ENCODE measurements at regions not wholly inside any gene's neighbourhood (a gene's known extent, or its start where the extent isn't known, plus 50 kb on each side); places are given as distances from the start of the nearest gene placed in this dataset.

- peak; percentile 17 for DNase-seq
- WGBS, 5 donors: 56 to 70% (median 61%) methylated on average over 6 of the region's 6 CpGs
- Histone ChIP-seq H3K27ac (no peak overlapping the region), H3K4me3 (no peak overlapping the region), H3K27me3 (replicated peaks in 1 of 7) (peaks cover 0 to 16% (median 0%) of the 10 kb centered on the region in 7 donors), H3K36me3 (no peaks in the 10 kb centered on the region), H3K4me1 (no peaks in the 10 kb centered on the region), H3K9me3 (no peaks in the 10 kb centered on the region)
- TF ChIP-seq POLR2AphosphoS5 (IDR thresholded peaks at IDR 0.05) (no peak), POLR2A (IDR thresholded peaks at IDR 0.05) (no peak), CTCF (IDR thresholded peaks at IDR 0.05 in 8 of 11, conservative IDR thresholded peaks at IDR 0.05 in 3 of 11) (no peak)
- intact Hi-C loops (cut with DNase I; ENCODE audit: low total_unique reads): no loop called here
Measured at GRCh38 chr1:30286988-30287839, 436.2 kb downstream of the MATN1 start.

- H3K36me3 ChIP-seq: no peaks in the 10 kb centered on the region
- DNase-seq: no peak
- H3K9me3 ChIP-seq: no peaks in the 10 kb centered on the region
- 65 to 78% (median 74%) methylated on average over 8 to 13 of the region's 13 CpGs for WGBS, 5 donors
- peaks cover 0 to 16% (median 0%) of the 10 kb centered on the region in 7 donors for H3K27me3 ChIP-seq (replicated peaks in 1 of 7)
- intact Hi-C loops (cut with DNase I; ENCODE audit: low total_unique reads): no loop called here
- H3K4me3 ChIP-seq: no peak overlapping the region
- TF ChIP-seq POLR2AphosphoS5 (IDR thresholded peaks at IDR 0.05) (no peak), POLR2A (IDR thresholded peaks at IDR 0.05) (no peak), CTCF (IDR thresholded peaks at IDR 0.05 in 8 of 11, conservative IDR thresholded peaks at IDR 0.05 in 3 of 11) (no peak)
- H3K27ac ChIP-seq: no peak overlapping the region
- no peaks in the 10 kb centered on the region for H3K4me1 ChIP-seq
Measured at GRCh38 chr1:30286241-30286987, 437.0 kb downstream of the MATN1 start.

GRCh38 chr1:30285501-30285932 is 437.9 kb downstream of the MATN1 start:
- intact Hi-C loops (cut with DNase I; ENCODE audit: low total_unique reads): no loop called here
- no peaks in the 10 kb centered on the region for H3K9me3 ChIP-seq
- no peaks in the 10 kb centered on the region for H3K4me1 ChIP-seq
- TF ChIP-seq CTCF (IDR thresholded peaks at IDR 0.05 in 8 of 11, conservative IDR thresholded peaks at IDR 0.05 in 3 of 11) (no peak), POLR2AphosphoS5 (IDR thresholded peaks at IDR 0.05) (no peak), POLR2A (IDR thresholded peaks at IDR 0.05) (no peak)
- no peak overlapping the region for H3K4me3 ChIP-seq
- no peaks in the 10 kb centered on the region for H3K36me3 ChIP-seq
- H3K27me3 ChIP-seq (replicated peaks in 1 of 7): peaks cover 0 to 12% (median 0%) of the 10 kb centered on the region in 7 donors
- WGBS, 5 donors: 84 to 93% (median 88%) methylated on average over 10 to 12 of the region's 12 CpGs
- H3K27ac ChIP-seq: no peak overlapping the region
- no peak for DNase-seq

All from spleen (tissue), 11 donors.